GM21526 (cell line): ENCODE measurements at regions not wholly inside any gene's neighbourhood (a gene's known extent, or its start where the extent isn't known, plus 50 kb on each side); places are given as distances from the start of the nearest gene placed in this dataset.

Experiments used
- ATAC-seq: cut with Tn5 transposase; IDR thresholded peaks from one replicate; pipeline ENCODE4 v1.9.1; 2021; ENCODE audit warnings: moderate library complexity; ENCODE audit not compliant: unreplicated experiment, low FRiP score

- ATAC-seq: no peak
Observed at GRCh38 chr4:127209580-127210095, 423.1 kb upstream of the INTU start.

GRCh38 chr4:127210893-127211649, 421.7 kb upstream of the INTU start:
- ATAC-seq: no peak

- ATAC-seq: no peak
Observed at GRCh38 chr4:127211650-127212560, 420.9 kb upstream of the INTU start.

GRCh38 chr4:127212701-127213100, 420.1 kb upstream of the INTU start:
- ATAC-seq: no peak

- no peak for ATAC-seq
Observed at GRCh38 chr4:127214016-127214415, 418.7 kb upstream of the INTU start.

GRCh38 chr4:127214931-127215330, 417.8 kb upstream of the INTU start:
- ATAC-seq: no peak

- no peak for ATAC-seq
Observed at GRCh38 chr4:127217586-127218229, 415.0 kb upstream of the INTU start.

GRCh38 chr4:127219232-127219631, 413.5 kb upstream of the INTU start:
- no peak for ATAC-seq

- ATAC-seq: no peak
Observed at GRCh38 chr4:127224556-127224955, 408.2 kb upstream of the INTU start.

- no peak for ATAC-seq
Observed at GRCh38 chr4:127229855-127230608, 402.7 kb upstream of the INTU start.

GRCh38 chr4:127236889-127237288, 395.9 kb upstream of the INTU start:
- no peak for ATAC-seq

- no peak for ATAC-seq
Observed at GRCh38 chr4:127237581-127237980, 395.2 kb upstream of the INTU start.

- no peak for ATAC-seq
Observed at GRCh38 chr4:127238956-127239475, 393.7 kb upstream of the INTU start.

- no peak for ATAC-seq
Observed at GRCh38 chr4:127239902-127240763, 392.6 kb upstream of the INTU start.

- ATAC-seq: no peak
Observed at GRCh38 chr4:127240764-127241105, 392.0 kb upstream of the INTU start.

- no peak for ATAC-seq
Observed at GRCh38 chr4:127244515-127244914, 388.2 kb upstream of the INTU start.

- ATAC-seq: no peak
Observed at GRCh38 chr4:127246963-127247952, 385.5 kb upstream of the INTU start.
